Spleen (tissue), 11 donors: ENCODE measurements at regions not wholly inside any gene's neighbourhood (a gene's known extent, or its start where the extent isn't known, plus 50 kb on each side); places are given as distances from the start of the nearest gene placed in this dataset.

Experiments
- DNase-seq: peaks from one replicate; pipeline ENCODE4 v3.0.0-alpha.2; 2020
- H3K27ac ChIP-seq, 8 donors: fragments of 200-600 bp; sonication (generic) in 7 of 8; 1 replicate in 4 of 8; 2 replicates in 4 of 8; pipeline versions ENCODE4 v1.5.0 to v1.8.0; 2016 to 2021; ENCODE audit warnings: inconsistent platforms in 4 of 8, mild to moderate bottlenecking in 4 of 8, moderate library complexity in 1 of 8
- H3K27me3 ChIP-seq, 7 donors: fragments of 200-600 bp; sonication (generic) in 6 of 7; replicated peaks in 1 of 7; 1 replicate in 4 of 7; 2 replicates in 3 of 7; pipeline versions ENCODE4 v1.5.0 to v1.8.0; 2016 to 2021; ENCODE audit warnings: inconsistent platforms in 3 of 7, mild to moderate bottlenecking in 1 of 7
- H3K36me3 ChIP-seq, 6 donors: fragments of 200-600 bp; sonication (generic) in 5 of 6; 1 replicate in 4 of 6; 2 replicates in 2 of 6; pipeline versions ENCODE4 v1.5.0 to v1.8.0; 2016 to 2021; ENCODE audit warnings: inconsistent platforms in 2 of 6
- H3K4me1 ChIP-seq, 6 donors: fragments of 200-600 bp; sonication (generic) in 5 of 6; 1 replicate in 3 of 6; 2 replicates in 3 of 6; pipeline versions ENCODE4 v1.5.0 to v1.8.0; 2016 to 2021; ENCODE audit warnings: inconsistent platforms in 3 of 6
- H3K4me3 ChIP-seq, 8 donors: fragments of 200-600 bp; sonication (generic) in 7 of 8; 1 replicate in 4 of 8; 2 replicates in 4 of 8; pipeline versions ENCODE4 v1.5.0 to v1.8.0; 2016 to 2021; ENCODE audit warnings: inconsistent platforms in 4 of 8, mild to moderate bottlenecking in 4 of 8, moderate library complexity in 2 of 8
- H3K9me3 ChIP-seq, 8 donors: fragments of 200-600 bp; sonication (generic) in 7 of 8; 1 replicate in 4 of 8; 2 replicates in 4 of 8; pipeline versions ENCODE4 v1.5.0 to v1.8.0; 2016 to 2021; ENCODE audit warnings: inconsistent platforms in 4 of 8
- POLR2A ChIP-seq, 3 donors: fragments of 450-650 bp; IDR thresholded peaks; one replicate each; pipeline ENCODE4 v1.5.1; 2017; ENCODE audit warnings: antibody characterized with exemption in 3 of 3, mild to moderate bottlenecking in 1 of 3
- POLR2AphosphoS5 ChIP-seq, 3 donors: sonication (generic); formaldehyde crosslinking; IDR thresholded peaks; one replicate each; pipeline ENCODE4 v1.5.1; 2017; ENCODE audit warnings: antibody characterized with exemption in 3 of 3
- WGBS, 5 donors: extraction: QIAGEN DNeasy Blood & Tissue Kit in 3 of 5; methylation state at CpG; one replicate each; pipeline versions ENCODE4 v1.1.5 to v1.1.7; 2013 to 2018; 5-methylcytosine and 5-hydroxymethylcytosine counted together
- intact Hi-C: fragments of 100-400 bp; cut with DNase I; formaldehyde crosslinking; loops from one replicate; pipeline ENCODE4 v1.15.0; 2023; ENCODE audit warnings: low total_unique reads
- TF ChIP-seq, protein P1 (sequence below), 11 experiments: fragments of 200-600 bp in 7 of 11; fragments of 450-650 bp in 4 of 11; sonication (generic) in 4 of 11; IDR thresholded peaks in 8 of 11; conservative IDR thresholded peaks in 3 of 11; 1 replicate in 7 of 11; 2 replicates in 4 of 11; pipeline versions ENCODE4 v1.4.0 to v1.8.0; 2016 to 2021; ENCODE audit warnings: antibody characterized with exemption in 11 of 11, inconsistent platforms in 4 of 11, mild to moderate bottlenecking in 1 of 11
- donor health status: healthy with polysubstance abuse.
- donor health status: DM: no; HTN: no; CAD: no; lungs with moderate emphysema.
- donor health status: DM: no; HTN: no; CAD: no.
- donor health status: Bipolar disorder and iron deficiency.
- donor health status: healthy.
- donor health status: DM: no; HTN: no; CAD: no.
- donor health status: DM: yes; HTN: yes; CAD: no.

DNA sequence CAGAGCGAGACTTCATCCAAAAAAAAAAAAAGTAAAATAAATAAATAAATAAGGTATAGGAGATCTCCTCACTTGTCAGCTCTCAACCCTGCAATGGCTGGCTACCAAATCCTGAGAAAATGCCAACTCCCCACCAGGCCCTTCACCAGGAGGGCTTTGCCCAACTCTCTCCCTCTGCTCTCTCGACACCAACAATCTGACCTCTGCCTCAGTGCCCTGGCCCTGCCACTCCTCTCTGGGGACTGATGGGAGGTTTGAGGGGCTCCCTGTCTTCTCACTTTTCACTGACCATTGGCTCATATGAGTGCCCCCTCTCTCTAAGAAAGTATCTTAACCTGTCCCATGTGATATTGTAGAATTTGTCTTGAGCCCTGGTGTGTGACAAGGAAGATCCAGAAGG lies 52.6 kb upstream of the SH3PXD2B start:
- H3K27ac ChIP-seq = no peak overlapping the region
- intact Hi-C loops = no loop called here
- peak; percentile 35 for DNase-seq
- H3K4me3 ChIP-seq = no peak overlapping the region
- no peaks in the 10 kb centered on the region for H3K36me3 ChIP-seq
- peaks cover 0 to 40% (median 0%) of the 10 kb centered on the region in 7 donors for H3K27me3 ChIP-seq
- H3K9me3 ChIP-seq = peaks cover 0 to 16% (median 14%) of the 10 kb centered on the region in 8 donors
- H3K4me1 ChIP-seq = peaks cover 0 to 3% (median 0%) of the 10 kb centered on the region in 6 donors
- no peak for TF ChIP-seq POLR2AphosphoS5 (IDR thresholded peaks at IDR 0.05)
- no peak for TF ChIP-seq POLR2A (IDR thresholded peaks at IDR 0.05)
- TF ChIP-seq, protein P1, sequence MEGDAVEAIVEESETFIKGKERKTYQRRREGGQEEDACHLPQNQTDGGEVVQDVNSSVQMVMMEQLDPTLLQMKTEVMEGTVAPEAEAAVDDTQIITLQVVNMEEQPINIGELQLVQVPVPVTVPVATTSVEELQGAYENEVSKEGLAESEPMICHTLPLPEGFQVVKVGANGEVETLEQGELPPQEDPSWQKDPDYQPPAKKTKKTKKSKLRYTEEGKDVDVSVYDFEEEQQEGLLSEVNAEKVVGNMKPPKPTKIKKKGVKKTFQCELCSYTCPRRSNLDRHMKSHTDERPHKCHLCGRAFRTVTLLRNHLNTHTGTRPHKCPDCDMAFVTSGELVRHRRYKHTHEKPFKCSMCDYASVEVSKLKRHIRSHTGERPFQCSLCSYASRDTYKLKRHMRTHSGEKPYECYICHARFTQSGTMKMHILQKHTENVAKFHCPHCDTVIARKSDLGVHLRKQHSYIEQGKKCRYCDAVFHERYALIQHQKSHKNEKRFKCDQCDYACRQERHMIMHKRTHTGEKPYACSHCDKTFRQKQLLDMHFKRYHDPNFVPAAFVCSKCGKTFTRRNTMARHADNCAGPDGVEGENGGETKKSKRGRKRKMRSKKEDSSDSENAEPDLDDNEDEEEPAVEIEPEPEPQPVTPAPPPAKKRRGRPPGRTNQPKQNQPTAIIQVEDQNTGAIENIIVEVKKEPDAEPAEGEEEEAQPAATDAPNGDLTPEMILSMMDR (IDR thresholded peaks at IDR 0.05 in 8 of 11, conservative IDR thresholded peaks at IDR 0.05 in 3 of 11) = no peak
- 80 to 97% (median 88%) methylated on average over 2 of the region's 2 CpGs for WGBS, 5 donors

DNA sequence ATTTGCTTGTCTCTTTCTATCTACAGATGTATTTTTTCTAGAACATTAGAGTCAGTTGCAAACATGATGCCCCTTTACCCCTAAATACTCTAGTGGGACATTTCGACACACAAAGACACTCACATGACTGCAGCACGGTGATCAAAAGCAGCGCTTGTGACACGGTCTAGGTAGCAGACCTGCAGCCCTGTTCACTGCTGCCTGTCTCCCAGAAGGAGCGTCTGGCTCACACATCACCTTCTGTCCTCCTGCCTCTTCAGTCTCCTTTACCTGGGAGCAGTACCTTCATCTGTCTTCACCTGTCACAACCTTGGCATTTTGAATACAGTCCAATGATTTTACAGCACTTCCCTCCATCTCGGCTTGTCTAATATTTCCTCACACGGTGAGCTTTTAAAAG lies 51.9 kb upstream of the SH3PXD2B start:
- peaks cover 0 to 3% (median 0%) of the 10 kb centered on the region in 6 donors for H3K4me1 ChIP-seq
- no peak overlapping the region for H3K4me3 ChIP-seq
- 81 to 85% (median 84%) methylated on average over 7 of the region's 7 CpGs for WGBS, 5 donors
- TF ChIP-seq, protein P1 (IDR thresholded peaks at IDR 0.05 in 8 of 11, conservative IDR thresholded peaks at IDR 0.05 in 3 of 11) = no peak
- TF ChIP-seq POLR2A (IDR thresholded peaks at IDR 0.05) (no peak), POLR2AphosphoS5 (IDR thresholded peaks at IDR 0.05) (no peak)
- peaks cover 0 to 40% (median 0%) of the 10 kb centered on the region in 7 donors for H3K27me3 ChIP-seq
- DNase-seq = no peak
- peaks cover 0 to 9% (median 7%) of the 10 kb centered on the region in 8 donors for H3K9me3 ChIP-seq
- intact Hi-C loops = no loop called here
- no peaks in the 10 kb centered on the region for H3K36me3 ChIP-seq
- H3K27ac ChIP-seq = no peak overlapping the region

DNA sequence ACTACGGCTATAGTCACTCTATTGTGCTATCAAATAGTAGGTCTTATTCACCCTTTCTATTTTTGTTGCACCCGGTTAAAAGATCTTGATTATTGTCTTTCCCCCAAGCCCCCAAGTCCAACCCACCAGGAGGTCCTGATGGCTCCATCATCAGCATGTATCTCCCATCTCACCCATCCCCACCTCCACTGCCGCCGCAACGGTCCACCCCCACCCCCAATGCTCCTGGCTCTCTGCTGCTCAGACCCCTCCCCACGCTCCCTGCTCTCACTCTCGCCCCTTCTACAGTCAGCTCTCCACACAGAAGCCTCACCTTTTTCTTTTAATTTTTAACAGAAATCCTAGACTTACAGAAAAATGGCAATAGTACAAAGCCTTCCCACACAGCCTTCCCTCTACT lies 51.5 kb upstream of the SH3PXD2B start:
- H3K27me3 ChIP-seq = peaks cover 0 to 40% (median 0%) of the 10 kb centered on the region in 7 donors
- peaks cover 0 to 3% (median 0%) of the 10 kb centered on the region in 6 donors for H3K4me1 ChIP-seq
- H3K27ac ChIP-seq = no peak overlapping the region
- DNase-seq = peak; percentile 27
- 87 to 94% (median 90%) methylated on average over 7 of the region's 7 CpGs for WGBS, 5 donors
- H3K4me3 ChIP-seq = no peak overlapping the region
- no peaks in the 10 kb centered on the region for H3K36me3 ChIP-seq
- intact Hi-C loops = no loop called here
- TF ChIP-seq, protein P1 (IDR thresholded peaks at IDR 0.05 in 8 of 11, conservative IDR thresholded peaks at IDR 0.05 in 3 of 11) = no peak
- TF ChIP-seq POLR2AphosphoS5 (IDR thresholded peaks at IDR 0.05) (no peak), POLR2A (IDR thresholded peaks at IDR 0.05) (no peak)
- peaks cover 0 to 5% (median 3%) of the 10 kb centered on the region in 8 donors for H3K9me3 ChIP-seq

DNA sequence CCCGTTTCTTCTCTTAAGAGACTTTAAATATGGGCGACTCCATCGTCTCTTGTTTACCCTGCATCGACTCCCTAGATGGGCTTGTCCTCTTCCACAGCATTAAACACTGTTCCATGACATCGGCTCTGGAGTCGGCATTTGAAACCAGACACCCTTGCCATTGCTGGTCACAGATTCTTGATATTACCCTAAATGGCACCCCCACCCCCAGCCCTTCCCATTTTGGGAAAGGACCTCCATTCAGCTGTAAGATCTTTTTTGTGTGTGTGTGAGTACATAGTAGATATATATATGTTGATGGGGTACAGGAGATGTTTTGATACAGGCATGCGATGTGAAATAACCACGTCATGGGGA lies 51.1 kb upstream of the SH3PXD2B start:
- TF ChIP-seq POLR2A (IDR thresholded peaks at IDR 0.05) (no peak), POLR2AphosphoS5 (IDR thresholded peaks at IDR 0.05) (no peak)
- TF ChIP-seq, protein P1 (IDR thresholded peaks at IDR 0.05 in 8 of 11, conservative IDR thresholded peaks at IDR 0.05 in 3 of 11) = no peak
- H3K27ac ChIP-seq = no peak overlapping the region
- intact Hi-C loops = no loop called here

More for the DNA sequence above, 51.1 kb upstream of the SH3PXD2B start:
- H3K9me3 ChIP-seq = peaks cover 0 to under 1% (median 0%) of the 10 kb centered on the region in 8 donors
- H3K4me3 ChIP-seq = no peak overlapping the region
- peaks cover 0 to 3% (median 0%) of the 10 kb centered on the region in 6 donors for H3K4me1 ChIP-seq
- 83 to 88% (median 85%) methylated on average over 8 of the region's 8 CpGs for WGBS, 5 donors
- H3K36me3 ChIP-seq = no peaks in the 10 kb centered on the region
- peak; percentile 3 for DNase-seq
- peaks cover 0 to 40% (median 0%) of the 10 kb centered on the region in 7 donors for H3K27me3 ChIP-seq
